HCT116 (cell line): ENCODE measurements at regions not wholly inside any gene's neighbourhood (a gene's known extent, or its start where the extent isn't known, plus 50 kb on each side); places are given as distances from the start of the nearest gene placed in this dataset.

Experiments used
- ATAC-seq: fragments of 200-7000 bp; cut with Tn5 transposase; 2 replicates; pipeline ENCODE4 v1.9.1; 2020; ENCODE audit warnings: mild to moderate bottlenecking, moderate library complexity
- BruUV-seq: library from RNA; stranded (reverse); fragments of 400-500 nt; replicated peaks from 2 replicates; lab custom pipeline; 2021; lab: Mats Ljungman, UMichigan
- CTCF ChIA-PET: fragments of 300-600 bp; sonication (Branson Sonifier 250); formaldehyde crosslinking; loops from one replicate; lab custom pipeline; 2021; ENCODE audit warnings: antibody characterized with exemption; lab: Charles Lee
- POLR2A ChIA-PET: fragments of 300-600, 350-600 bp; sonication (Branson Sonifier 250); formaldehyde crosslinking; loops from one replicate; lab custom pipeline; 2021; ENCODE audit warnings: antibody characterized with exemption; lab: Charles Lee
- RAD21 ChIA-PET, 2 experiments: fragments of 300-600 bp; sonication (Branson Sonifier 250); formaldehyde crosslinking; loops; one replicate each; lab custom pipeline; 2023; ENCODE audit warnings: low total read pairs in 2 of 2; ENCODE audit not compliant: uncharacterized antibody in 2 of 2, unreplicated experiment in 2 of 2, low non-redundant PET in 1 of 2; lab: Charles Lee
- DNase-seq: peaks from one replicate; pipeline ENCODE4 v3.0.0-alpha.2; 2010; ENCODE audit warnings: low read depth, low spot score
- H2AFZ ChIP-seq: fragments of 200-600 bp; shearing (Covaris generic), sonication (generic); 2 replicates; pipeline ENCODE4 v1.6.1; 2017; ENCODE audit warnings: low read depth, mixed run types, mixed read lengths, antibody characterized with exemption, low read length; ENCODE audit not compliant: poor library complexity, severe bottlenecking
- H3K27ac ChIP-seq: 2 replicates; pipeline ENCODE4 v1.5.1; 2012; ENCODE audit warnings: low read depth, low read length
- H3K27me3 ChIP-seq: fragments of 200-600 bp; sonication (generic); 2 replicates; pipeline ENCODE4 v1.6.1; 2016; ENCODE audit warnings: mixed run types, low read length, mixed read lengths; ENCODE audit not compliant: insufficient read depth
- H3K36me3 ChIP-seq, 2 experiments: fragments of 200-500 bp in 1 of 2; fragments of 200-600 bp in 1 of 2; sonication (Bioruptor generic) in 1 of 2; sonication (generic) in 1 of 2; 2 replicates each; pipeline versions ENCODE4 v1.5.1 to v1.6.1; 2014 to 2016; ENCODE audit warnings: low read length in 2 of 2, inconsistent platforms in 1 of 2, mixed read lengths in 1 of 2, mixed run types in 1 of 2; ENCODE audit not compliant: insufficient read depth in 2 of 2, control insufficient read depth in 1 of 2
- H3K4me1 ChIP-seq, 2 experiments: fragments of 200-600 bp in 1 of 2; sonication (generic) in 1 of 2; 2 replicates each; pipeline versions ENCODE4 v1.5.1 to v1.6.1; 2012 to 2017; ENCODE audit warnings: low read length in 2 of 2, inconsistent platforms in 1 of 2, mild to moderate bottlenecking in 1 of 2, mixed read lengths in 1 of 2, mixed run types in 1 of 2, moderate library complexity in 1 of 2; ENCODE audit not compliant: insufficient read depth in 2 of 2, control insufficient read depth in 1 of 2
- H3K4me2 ChIP-seq: fragments of 200-600 bp; sonication (generic); 2 replicates; pipeline ENCODE4 v1.6.1; 2017; ENCODE audit warnings: mixed run types, low read length, mixed read lengths
- H3K4me3 ChIP-seq, 2 experiments: fragments of 200-600 bp in 1 of 2; sonication (generic) in 1 of 2; replicated peaks in 1 of 2; 2 replicates each; pipeline ENCODE4 v1.5.1; 2011 to 2016; ENCODE audit warnings: low read length in 2 of 2, control low read depth in 1 of 2, low read depth in 1 of 2, mild to moderate bottlenecking in 1 of 2, mixed read lengths in 1 of 2, mixed run types in 1 of 2
- H3K79me2 ChIP-seq: fragments of 200-600 bp; sonication (generic); 2 replicates; pipeline ENCODE4 v1.6.1; 2017; ENCODE audit warnings: mild to moderate bottlenecking, mixed run types, low read length, moderate library complexity, mixed read lengths; ENCODE audit not compliant: insufficient read depth
- H3K9ac ChIP-seq: fragments of 200-600 bp; sonication (generic); 2 replicates; pipeline ENCODE4 v1.6.1; 2016; ENCODE audit warnings: low read length, mixed read lengths
- H3K9me2 ChIP-seq: fragments of 200-600 bp; sonication (generic), shearing (Covaris generic); 2 replicates; pipeline ENCODE4 v1.6.1; 2017; ENCODE audit warnings: mixed run types, mild to moderate bottlenecking, moderate library complexity; ENCODE audit not compliant: insufficient read depth
- H3K9me3 ChIP-seq, 2 experiments: fragments of 200-500 bp in 1 of 2; fragments of 200-600 bp in 1 of 2; sonication (Bioruptor generic) in 1 of 2; sonication (generic) in 1 of 2; 2 replicates each; pipeline ENCODE4 v1.6.1; 2014 to 2017; ENCODE audit warnings: low read length in 2 of 2, mixed read lengths in 2 of 2, inconsistent platforms in 1 of 2, low read depth in 1 of 2, mild to moderate bottlenecking in 1 of 2, mixed run types in 1 of 2, moderate library complexity in 1 of 2; ENCODE audit not compliant: control insufficient read depth in 1 of 2, insufficient read depth in 1 of 2
- H4K20me1 ChIP-seq: fragments of 200-600 bp; sonication (generic), shearing (Covaris generic); 2 replicates; pipeline ENCODE4 v1.6.1; 2017; ENCODE audit warnings: mixed run types, mild to moderate bottlenecking, moderate library complexity; ENCODE audit not compliant: insufficient read depth
- CBX3 ChIP-seq: IDR thresholded peaks from 2 replicates; pipeline ENCODE4 v1.6.1; 2012; ENCODE audit warnings: low read depth
- CEBPB ChIP-seq: IDR thresholded peaks from 2 replicates; pipeline ENCODE4 v1.6.1; 2012; ENCODE audit warnings: low read depth
- EZH2 ChIP-seq: fragments of 200-600 bp; sonication (generic); IDR thresholded peaks from 2 replicates; pipeline ENCODE4 v1.6.1; 2017; ENCODE audit warnings: antibody characterized with exemption, mixed run types
- EZH2phosphoT487 ChIP-seq: fragments of 200-600 bp; IDR thresholded peaks from 2 replicates; pipeline ENCODE4 v1.6.1; 2018; ENCODE audit warnings: antibody characterized with exemption, borderline replicate concordance
- FOSL1 ChIP-seq: IDR thresholded peaks from 2 replicates; pipeline ENCODE4 v1.6.1; 2012; ENCODE audit warnings: low read depth
- MAX ChIP-seq: IDR thresholded peaks from 2 replicates; pipeline ENCODE4 v1.6.1; 2012
- POLR2A ChIP-seq: IDR thresholded peaks from 2 replicates; pipeline ENCODE4 v1.7.0; 2011; ENCODE audit warnings: borderline replicate concordance; ENCODE audit not compliant: insufficient read depth, insufficient read length; ENCODE audit errors: extremely low read depth
- POLR2AphosphoS5 ChIP-seq: IDR thresholded peaks from 2 replicates; pipeline ENCODE4 v1.6.1; 2011; ENCODE audit warnings: mild to moderate bottlenecking, low read depth, low read length, moderate library complexity
- TCF7L2 ChIP-seq: IDR thresholded peaks from 2 replicates; pipeline ENCODE4 v1.7.0; 2011; ENCODE audit warnings: borderline replicate concordance, inconsistent platforms; ENCODE audit not compliant: insufficient read depth, insufficient read length; ENCODE audit errors: extremely low read depth
- YY1 ChIP-seq: IDR thresholded peaks from 2 replicates; pipeline ENCODE4 v1.6.1; 2011; ENCODE audit warnings: low read length, low read depth, moderate library complexity, mild to moderate bottlenecking; ENCODE audit not compliant: insufficient replicate concordance; ENCODE audit errors: extremely low read depth
- ZBTB33 ChIP-seq: IDR thresholded peaks from 2 replicates; pipeline ENCODE4 v1.6.1; 2011; ENCODE audit warnings: mild to moderate bottlenecking, low read length, moderate library complexity; ENCODE audit not compliant: insufficient replicate concordance; ENCODE audit errors: extremely low read depth
- ZFX ChIP-seq: fragments of 450-650 bp; IDR thresholded peaks from 2 replicates; pipeline ENCODE4 v1.6.1; 2017
- intact Hi-C: fragments of 100-400 bp; cut with micrococcal nuclease; formaldehyde crosslinking; loops from 2 replicates; pipeline ENCODE4 v1.10.0; 2022
- TF ChIP-seq, protein P1 (sequence below): IDR thresholded peaks from 2 replicates; pipeline ENCODE4 v1.6.1; 2012

GRCh38 chr4:81990898-81991297, 382.9 kb downstream of the HNRNPD start:
- Histone ChIP-seq H3K79me2 (no peaks in the 10 kb centered on the region), H3K9me3 (no peaks in the 10 kb centered on the region), H3K4me1 (no peaks in the 10 kb centered on the region), H4K20me1 (no peaks in the 10 kb centered on the region), H3K4me2 (no peak overlapping the region), H3K36me3 (no peaks in the 10 kb centered on the region), H3K9ac (no peak overlapping the region)
- no peak for DNase-seq
- POLR2A ChIA-PET, result no interaction called here
- no TSS peak for BruUV-seq
- intact Hi-C loops, result no loop called here
- RAD21 ChIA-PET, result no interaction called here
- CTCF ChIA-PET, result no interaction called here
- TF ChIP-seq POLR2AphosphoS5, result no peak
- no peak for TF ChIP-seq FOSL1
- no peak for TF ChIP-seq ZFX
- TF ChIP-seq EZH2phosphoT487, result no peak
- no peak for TF ChIP-seq CBX3
- TF ChIP-seq TCF7L2, result no peak
- no peak for TF ChIP-seq CEBPB
- no peak for TF ChIP-seq EZH2
- TF ChIP-seq, protein P1, sequence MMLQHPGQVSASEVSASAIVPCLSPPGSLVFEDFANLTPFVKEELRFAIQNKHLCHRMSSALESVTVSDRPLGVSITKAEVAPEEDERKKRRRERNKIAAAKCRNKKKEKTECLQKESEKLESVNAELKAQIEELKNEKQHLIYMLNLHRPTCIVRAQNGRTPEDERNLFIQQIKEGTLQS, result no peak
- no peak for TF ChIP-seq MAX
- TF ChIP-seq ZBTB33, result no peak
- TF ChIP-seq POLR2A, result no peak
- no peak for TF ChIP-seq YY1
- TF ChIP-seq, all 23 proteins: peak for 0
- Histone ChIP-seq H3K27me3 (peaks cover 27% of the 10 kb centered on the region), H3K9me2 (no peaks in the 10 kb centered on the region), H3K4me3 (no peak overlapping the region), H3K27ac (no peak overlapping the region), H2AFZ (no peak overlapping the region)
- no peak for ATAC-seq
